ENCODE measurements at regions not wholly inside any gene's neighbourhood (a gene's known extent, or its start where the extent isn't known, plus 50 kb on each side); places are given as distances from the start of the nearest gene placed in this dataset.

GRCh38 chr12:17192721-17193120 lies 586.8 kb upstream of the LMO3 start:
- Histone ChIP-seq H3K4me3 (ENCODE audit: low read length) (no peak overlapping the region), H3K4me1 (ENCODE audit: control insufficient read depth, insufficient read depth, low read length) (no peaks in the 10 kb centered on the region), H3K9me3 (ENCODE audit: control insufficient read depth, insufficient read depth, low read length) (peaks cover 7% of the 10 kb centered on the region), H3K27me3 (ENCODE audit: control insufficient read depth, insufficient read depth, low read length) (no peaks in the 10 kb centered on the region), H3K36me3 (ENCODE audit: control insufficient read depth, insufficient read depth, low read length) (no peaks in the 10 kb centered on the region), H3K27ac (ENCODE audit: low read length) (no peak overlapping the region)
- no peaks in the 10 kb centered on the region for H3K4me1 Mint-ChIP-seq
- WGBS (ENCODE audit: insufficient coverage): 40% methylated on average over 1 of the region's 1 CpG
- DNase-seq (no peak), ATAC-seq (no peak)
- H3K9me3 Mint-ChIP-seq: peaks cover 12 to 20% of the 10 kb centered on the region in 2 donors
- no peak overlapping the region for H3K4me3 Mint-ChIP-seq
- peaks cover 7% of the 10 kb centered on the region for H3K36me3 Mint-ChIP-seq
- intact Hi-C loops (cut with micrococcal nuclease): no loop called here
- TF ChIP-seq CTCF (IDR thresholded peaks at IDR 0.05): no peak
- no peaks in the 10 kb centered on the region for H3K27me3 Mint-ChIP-seq (ENCODE audit: low read depth in 2 of 2)
- no peak overlapping the region for H3K27ac Mint-ChIP-seq

GRCh38 chr12:17169726-17170471 lies 563.9 kb upstream of the LMO3 start:
- ATAC-seq (no peak), DNase-seq (no peak)
- Histone ChIP-seq H3K36me3 (ENCODE audit: control insufficient read depth, insufficient read depth, low read length) (no peaks in the 10 kb centered on the region), H3K9me3 (ENCODE audit: control insufficient read depth, insufficient read depth, low read length) (peaks cover 3% of the 10 kb centered on the region), H3K27me3 (ENCODE audit: control insufficient read depth, insufficient read depth, low read length) (no peaks in the 10 kb centered on the region), H3K4me3 (ENCODE audit: low read length) (no peak overlapping the region), H3K4me1 (ENCODE audit: control insufficient read depth, insufficient read depth, low read length) (no peaks in the 10 kb centered on the region), H3K27ac (ENCODE audit: low read length) (no peak overlapping the region)
- intact Hi-C loops (cut with micrococcal nuclease): no loop called here
- H3K36me3 Mint-ChIP-seq: peaks cover 7% of the 10 kb centered on the region
- no peaks in the 10 kb centered on the region for H3K27me3 Mint-ChIP-seq (ENCODE audit: low read depth in 2 of 2)
- H3K4me3 Mint-ChIP-seq: no peak overlapping the region
- no peak for TF ChIP-seq CTCF (IDR thresholded peaks at IDR 0.05)
- no peaks in the 10 kb centered on the region for H3K4me1 Mint-ChIP-seq
- WGBS (ENCODE audit: insufficient coverage): 42% methylated on average over 2 of the region's 5 CpGs
- peaks cover 13 to 18% of the 10 kb centered on the region in 2 donors for H3K9me3 Mint-ChIP-seq
- H3K27ac Mint-ChIP-seq: no peak overlapping the region

- whole genome bisulfite sequencing (ENCODE audit: insufficient coverage): 88% methylated on average over 10 of the region's 12 CpGs
- TF ChIP-seq CTCF (IDR thresholded peaks at IDR 0.05): no peak
Observed at GRCh38 chr12:17159506-17160300, 553.7 kb upstream of the LMO3 start.

More at GRCh38 chr12:17159506-17160300, 553.7 kb upstream of the LMO3 start:
- Mint-ChIP-seq H3K4me1 (no peaks in the 10 kb centered on the region), H3K27me3 (ENCODE audit: low read depth in 2 of 2) (no peaks in the 10 kb centered on the region), H3K9me3 (peaks cover 6 to 15% of the 10 kb centered on the region in 2 donors), H3K4me3 (no peak overlapping the region), H3K36me3 (peaks cover 7% of the 10 kb centered on the region), H3K27ac (no peak overlapping the region)
- Histone ChIP-seq H3K27me3 (ENCODE audit: control insufficient read depth, insufficient read depth, low read length) (no peaks in the 10 kb centered on the region), H3K36me3 (ENCODE audit: control insufficient read depth, insufficient read depth, low read length) (no peaks in the 10 kb centered on the region), H3K27ac (ENCODE audit: low read length) (no peak overlapping the region), H3K4me1 (ENCODE audit: control insufficient read depth, insufficient read depth, low read length) (no peaks in the 10 kb centered on the region), H3K4me3 (ENCODE audit: low read length) (no peak overlapping the region), H3K9me3 (ENCODE audit: control insufficient read depth, insufficient read depth, low read length) (no peaks in the 10 kb centered on the region)
- intact Hi-C loops (cut with micrococcal nuclease): no loop called here
- DNase-seq: no peak
- ATAC-seq: no peak
